SK-N-SH (cell line): ENCODE measurements at regions not wholly inside any gene's neighbourhood (a gene's known extent, or its start where the extent isn't known, plus 50 kb on each side); places are given as distances from the start of the nearest gene placed in this dataset.

ENCODE experiments used
- CTCF ChIA-PET: fragments of 300-600, 350-600 bp; formaldehyde crosslinking; extraction: SDS; loops from one replicate; lab custom pipeline; 2021; lab: Yijun Ruan, JAX
- POLR2A ChIA-PET: fragments of 350-600 bp; sonication (Branson Sonifier 250); formaldehyde crosslinking; extraction: SDS; loops from one replicate; lab custom pipeline; 2020; ENCODE audit warnings: antibody characterized with exemption, inconsistent platforms; lab: Yijun Ruan, JAX
- DNase-seq: peaks from one replicate; pipeline ENCODE4 v3.0.0; 2012
- H2AFZ ChIP-seq: fragments of 200-600 bp; sonication (generic); 2 replicates; pipeline ENCODE4 v1.8.1; 2016; ENCODE audit warnings: antibody characterized with exemption, mild to moderate bottlenecking, low read depth
- H3F3A ChIP-seq: fragments of 200-600 bp; sonication (generic); replicated peaks from 2 replicates; pipeline ENCODE3; 2016; ENCODE audit warnings: antibody characterized with exemption, mild to moderate bottlenecking; ENCODE audit not compliant: insufficient read depth
- H3K27ac ChIP-seq, 2 experiments: fragments of 200-500 bp in 1 of 2; fragments of 200-600 bp in 1 of 2; sonication (Bioruptor generic) in 1 of 2; sonication (generic), shearing (Covaris generic) in 1 of 2; 2 replicates each; pipeline versions ENCODE4 v1.5.1 to v1.6.1; 2014 to 2016; ENCODE audit warnings: low read depth in 2 of 2, inconsistent platforms in 1 of 2, low read length in 1 of 2, mild to moderate bottlenecking in 1 of 2, mixed read lengths in 1 of 2
- H3K27me3 ChIP-seq: fragments of 200-600 bp; sonication (generic), shearing (Covaris generic); 2 replicates; pipeline ENCODE4 v1.6.1; 2016; ENCODE audit warnings: mixed run types; ENCODE audit not compliant: insufficient read depth
- H3K36me3 ChIP-seq, 2 experiments: fragments of 200-500 bp in 1 of 2; fragments of 200-600 bp in 1 of 2; sonication (Bioruptor generic) in 1 of 2; sonication (generic) in 1 of 2; replicated peaks in 1 of 2; 2 replicates each; pipeline versions ENCODE3 to v1.5.1; 2014 to 2016; ENCODE audit warnings: low read length in 1 of 2, mild to moderate bottlenecking in 1 of 2; ENCODE audit not compliant: insufficient read depth in 2 of 2, control insufficient read depth in 1 of 2
- H3K4me1 ChIP-seq, 2 experiments: fragments of 200-500 bp in 1 of 2; fragments of 200-600 bp in 1 of 2; sonication (Bioruptor generic) in 1 of 2; sonication (generic), shearing (Covaris generic) in 1 of 2; 2 replicates each; pipeline versions ENCODE4 v1.5.1 to v1.6.1; 2014 to 2016; ENCODE audit warnings: low read depth in 1 of 2, low read length in 1 of 2, mixed run types in 1 of 2; ENCODE audit not compliant: insufficient read depth in 2 of 2, control insufficient read depth in 1 of 2
- H3K4me2 ChIP-seq: fragments of 200-600 bp; sonication (generic), shearing (Covaris generic); 2 replicates; pipeline ENCODE4 v1.6.1; 2017; ENCODE audit warnings: mixed run types
- H3K4me3 ChIP-seq, 2 experiments: fragments of 200-500 bp in 1 of 2; fragments of 200-600 bp in 1 of 2; sonication (Bioruptor generic) in 1 of 2; sonication (generic), shearing (Covaris generic) in 1 of 2; 2 replicates each; pipeline versions ENCODE4 v1.5.1 to v1.8.1; 2014 to 2016; ENCODE audit warnings: low read depth in 2 of 2, inconsistent platforms in 1 of 2, low read length in 1 of 2, mild to moderate bottlenecking in 1 of 2, mixed read lengths in 1 of 2, moderate library complexity in 1 of 2
- H3K79me2 ChIP-seq: fragments of 200-600 bp; sonication (generic); 2 replicates; pipeline ENCODE4 v1.8.1; 2017; ENCODE audit warnings: mild to moderate bottlenecking; ENCODE audit not compliant: insufficient read depth
- H3K9ac ChIP-seq: fragments of 200-600 bp; sonication (generic); 2 replicates; pipeline ENCODE4 v1.6.1; 2017; ENCODE audit warnings: mixed run types
- H3K9me2 ChIP-seq: fragments of 200-600 bp; sonication (generic); 2 replicates; pipeline ENCODE4 v1.6.1; 2017; ENCODE audit warnings: mixed run types
- H3K9me3 ChIP-seq: fragments of 200-600 bp; sonication (generic); 2 replicates; pipeline ENCODE4 v1.6.1; 2017; ENCODE audit warnings: mixed run types, mild to moderate bottlenecking, moderate library complexity
- H4K20me1 ChIP-seq: fragments of 200-600 bp; sonication (generic); 2 replicates; pipeline ENCODE4 v1.6.1; 2017; ENCODE audit warnings: mild to moderate bottlenecking, mixed run types; ENCODE audit not compliant: insufficient read depth
- EP300 ChIP-seq, 2 experiments: IDR thresholded peaks; 2 replicates each; pipeline versions ENCODE4 v1.4.0 to v1.6.1; 2012; ENCODE audit warnings: borderline replicate concordance in 1 of 2, low read depth in 1 of 2, low read length in 1 of 2
- FOSL2 ChIP-seq: IDR thresholded peaks from 2 replicates; pipeline ENCODE4 v1.4.0; 2012; ENCODE audit warnings: low read depth, mild to moderate bottlenecking, moderate library complexity, borderline replicate concordance
- FOXJ3 ChIP-seq: sonication (generic); formaldehyde crosslinking; IDR thresholded peaks from 2 replicates; pipeline ENCODE4 v1.5.1; 2020; ENCODE audit warnings: mild to moderate bottlenecking, missing genetic modification reagents
- FOXM1 ChIP-seq: IDR thresholded peaks from 2 replicates; pipeline ENCODE4 v1.4.0; 2012; ENCODE audit warnings: low read depth, mild to moderate bottlenecking
- GABPA ChIP-seq: IDR thresholded peaks from 2 replicates; pipeline ENCODE4 v1.4.0; 2012; ENCODE audit warnings: low read depth, mild to moderate bottlenecking
- JUND ChIP-seq: IDR thresholded peaks from 2 replicates; pipeline ENCODE4 v1.4.0; 2012
- MEF2A ChIP-seq: IDR thresholded peaks from 2 replicates; pipeline ENCODE4 v1.4.0; 2012; ENCODE audit warnings: low read depth, borderline replicate concordance
- MXI1 ChIP-seq: IDR thresholded peaks from 2 replicates; pipeline ENCODE4 v1.6.1; 2012; ENCODE audit warnings: mild to moderate bottlenecking, low read depth, low read length, improper control_type of control experiment
- NRF1 ChIP-seq: IDR thresholded peaks from 2 replicates; pipeline ENCODE4 v1.6.1; 2012; ENCODE audit warnings: low read depth, mild to moderate bottlenecking, low read length
- RFX5 ChIP-seq: IDR thresholded peaks from 2 replicates; pipeline ENCODE4 v1.6.1; 2012; ENCODE audit warnings: mild to moderate bottlenecking, improper control_type of control experiment, low read length
- RXRA ChIP-seq: IDR thresholded peaks from 2 replicates; pipeline ENCODE4 v1.4.0; 2012; ENCODE audit warnings: low read depth, mild to moderate bottlenecking, borderline replicate concordance
- SIN3A ChIP-seq: IDR thresholded peaks from 2 replicates; pipeline ENCODE4 v1.6.1; 2012; ENCODE audit warnings: low read depth, mild to moderate bottlenecking, low read length, moderate library complexity, borderline replicate concordance
- SMC3 ChIP-seq: IDR thresholded peaks from 2 replicates; pipeline ENCODE4 v1.6.1; 2012; ENCODE audit warnings: low read depth, low read length, improper control_type of control experiment
- TAF1 ChIP-seq: IDR thresholded peaks from 2 replicates; pipeline ENCODE4 v1.6.1; 2012; ENCODE audit warnings: low read depth, mild to moderate bottlenecking, low read length, moderate library complexity, borderline replicate concordance
- TEAD4 ChIP-seq: IDR thresholded peaks from 2 replicates; pipeline ENCODE4 v1.4.0; 2012; ENCODE audit warnings: mild to moderate bottlenecking, borderline replicate concordance; ENCODE audit not compliant: insufficient read depth
- USF1 ChIP-seq: IDR thresholded peaks from 2 replicates; pipeline ENCODE4 v1.4.0; 2012; ENCODE audit warnings: low read depth, borderline replicate concordance
- ZBTB33 ChIP-seq: IDR thresholded peaks from 2 replicates; pipeline ENCODE4 v1.4.0; 2012; ENCODE audit warnings: low read depth, borderline replicate concordance
- WGBS: methylation state at CpG from one replicate; pipeline ENCODE4 v1.1.6; 2017; ENCODE audit warnings: low lambda C conversion rate; 5-methylcytosine and 5-hydroxymethylcytosine counted together
- TF ChIP-seq, protein P1 (sequence below): IDR thresholded peaks from 2 replicates; pipeline ENCODE4 v1.4.0; 2012; ENCODE audit warnings: low read depth
- TF ChIP-seq, protein P2 (sequence below): fragments of 150-350 bp; IDR thresholded peaks from 2 replicates; pipeline ENCODE4 v1.6.1; 2017; ENCODE audit warnings: antibody characterized with exemption, low read length, low read depth, borderline replicate concordance

DNA sequence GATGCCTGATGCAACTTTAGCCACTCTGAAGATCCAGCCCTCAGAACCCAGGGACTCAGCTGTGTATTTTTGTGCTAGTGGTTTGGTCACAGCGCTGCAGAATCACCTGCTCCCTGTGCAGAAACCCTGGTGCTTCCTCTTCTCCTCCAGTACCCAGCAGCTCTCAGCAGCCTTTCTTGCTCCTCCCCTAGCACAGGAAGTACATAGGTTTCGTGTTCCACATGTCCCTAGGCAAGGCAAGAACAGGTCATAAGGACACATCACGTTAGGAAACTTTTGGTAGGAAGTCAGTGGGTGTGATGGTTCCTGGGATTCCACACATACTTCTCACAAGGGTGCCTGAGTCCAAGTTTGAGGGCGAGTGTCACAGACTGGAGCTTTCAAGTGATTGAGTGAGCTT is 167.9 kb upstream of the PRSS1 start:
- H3K9ac ChIP-seq: no peak overlapping the region
- H3K4me3 ChIP-seq: no peak overlapping the region
- H3K4me2 ChIP-seq: no peak overlapping the region
- CTCF ChIA-PET: interaction anchor here (1.2 to 6.2 kb wide), 2 partner anchors 22 to 202 kb away, joined by 3 to 34 read pairs; no protein-coding TSS in a partner anchor
- no peak overlapping the region for H3K27ac ChIP-seq
- 70% methylated on average over 4 of the region's 4 CpGs for WGBS
- DNase-seq: no peak
- no peaks in the 10 kb centered on the region for H3F3A ChIP-seq
- peaks cover 0 to 6% of the 10 kb centered on the region in 2 experiments; a peak in 3 of 4 replicates for H3K4me1 ChIP-seq
- no peaks in the 10 kb centered on the region for H3K79me2 ChIP-seq
- POLR2A ChIA-PET: no interaction called here
- H4K20me1 ChIP-seq: no peaks in the 10 kb centered on the region
- H2AFZ ChIP-seq: no peak overlapping the region
- TF ChIP-seq RFX5: no peak
- TF ChIP-seq SIN3A: no peak
- no peak for TF ChIP-seq FOXJ3 (CRISPR knock-in tag)
- TF ChIP-seq EP300 (IDR thresholded peaks at IDR 0.05; ENCODE audit: borderline replicate concordance in 1 of 2, low read depth in 1 of 2, low read length in 1 of 2): no peak
- TF ChIP-seq USF1: no peak
- no peak for TF ChIP-seq NRF1
- no peak for TF ChIP-seq JUND
- TF ChIP-seq FOXM1: no peak
- TF ChIP-seq SMC3: no peak
- TF ChIP-seq, protein P1, sequence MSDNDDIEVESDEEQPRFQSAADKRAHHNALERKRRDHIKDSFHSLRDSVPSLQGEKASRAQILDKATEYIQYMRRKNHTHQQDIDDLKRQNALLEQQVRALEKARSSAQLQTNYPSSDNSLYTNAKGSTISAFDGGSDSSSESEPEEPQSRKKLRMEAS: no peak
- TF ChIP-seq ZBTB33: no peak
- TF ChIP-seq MXI1: no peak
- no peak for TF ChIP-seq TEAD4
- TF ChIP-seq TAF1: no peak
- TF ChIP-seq, protein P2, sequence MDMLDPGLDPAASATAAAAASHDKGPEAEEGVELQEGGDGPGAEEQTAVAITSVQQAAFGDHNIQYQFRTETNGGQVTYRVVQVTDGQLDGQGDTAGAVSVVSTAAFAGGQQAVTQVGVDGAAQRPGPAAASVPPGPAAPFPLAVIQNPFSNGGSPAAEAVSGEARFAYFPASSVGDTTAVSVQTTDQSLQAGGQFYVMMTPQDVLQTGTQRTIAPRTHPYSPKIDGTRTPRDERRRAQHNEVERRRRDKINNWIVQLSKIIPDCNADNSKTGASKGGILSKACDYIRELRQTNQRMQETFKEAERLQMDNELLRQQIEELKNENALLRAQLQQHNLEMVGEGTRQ: no peak
- no peak for TF ChIP-seq MEF2A
- TF ChIP-seq RXRA: no peak
- no peak for TF ChIP-seq GABPA
- TF ChIP-seq FOSL2: no peak
- H3K36me3 ChIP-seq: no peaks in the 10 kb centered on the region
- no peaks in the 10 kb centered on the region for H3K27me3 ChIP-seq
- H3K9me3 ChIP-seq: no peaks in the 10 kb centered on the region
- H3K9me2 ChIP-seq: no peaks in the 10 kb centered on the region
